Hepatocyte (in vitro differentiated cells): ENCODE measurements at regions not wholly inside any gene's neighbourhood (a gene's known extent, or its start where the extent isn't known, plus 50 kb on each side); places are given as distances from the start of the nearest gene placed in this dataset.

Experiments used
- EZH2 ChIP-seq: fragments of 200-600 bp; sonication (generic); IDR thresholded peaks from 2 replicates; pipeline ENCODE4 v1.6.1; 2016; ENCODE audit warnings: antibody characterized with exemption, mild to moderate bottlenecking, borderline replicate concordance
- EZH2phosphoT487 ChIP-seq: fragments of 200-600 bp; sonication (generic); IDR thresholded peaks from one replicate; pipeline ENCODE4 v1.6.1; 2018; ENCODE audit warnings: antibody characterized with exemption, mild to moderate bottlenecking, low read depth, moderate library complexity; ENCODE audit not compliant: unreplicated experiment, severe bottlenecking
- TF ChIP-seq, protein P1 (sequence below): fragments of 200-600 bp; sonication (generic); IDR thresholded peaks from 2 replicates; pipeline ENCODE4 v1.5.1; 2016; ENCODE audit warnings: antibody characterized with exemption, mild to moderate bottlenecking; ENCODE audit not compliant: poor library complexity

DNA sequence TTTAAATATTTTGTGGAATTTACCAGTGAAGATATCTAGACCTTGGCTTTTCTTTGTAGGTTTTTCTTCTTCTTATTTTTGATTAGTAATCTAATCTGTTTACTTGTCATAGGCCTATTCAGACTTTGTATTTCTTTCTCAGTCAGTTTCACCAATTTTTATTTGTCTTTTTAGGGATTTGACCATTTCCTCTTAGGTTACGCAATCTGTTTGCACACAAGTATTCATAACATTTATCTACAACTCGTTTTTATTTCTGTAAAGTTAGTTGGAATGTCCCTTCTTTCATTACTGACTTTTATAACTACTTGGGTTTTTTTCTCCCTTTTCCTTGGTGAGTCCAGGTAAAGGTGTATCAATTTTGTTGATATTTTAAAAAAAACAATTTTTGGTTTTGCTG, 545.7 kb downstream of the AACS start:
- TF ChIP-seq, protein P1, sequence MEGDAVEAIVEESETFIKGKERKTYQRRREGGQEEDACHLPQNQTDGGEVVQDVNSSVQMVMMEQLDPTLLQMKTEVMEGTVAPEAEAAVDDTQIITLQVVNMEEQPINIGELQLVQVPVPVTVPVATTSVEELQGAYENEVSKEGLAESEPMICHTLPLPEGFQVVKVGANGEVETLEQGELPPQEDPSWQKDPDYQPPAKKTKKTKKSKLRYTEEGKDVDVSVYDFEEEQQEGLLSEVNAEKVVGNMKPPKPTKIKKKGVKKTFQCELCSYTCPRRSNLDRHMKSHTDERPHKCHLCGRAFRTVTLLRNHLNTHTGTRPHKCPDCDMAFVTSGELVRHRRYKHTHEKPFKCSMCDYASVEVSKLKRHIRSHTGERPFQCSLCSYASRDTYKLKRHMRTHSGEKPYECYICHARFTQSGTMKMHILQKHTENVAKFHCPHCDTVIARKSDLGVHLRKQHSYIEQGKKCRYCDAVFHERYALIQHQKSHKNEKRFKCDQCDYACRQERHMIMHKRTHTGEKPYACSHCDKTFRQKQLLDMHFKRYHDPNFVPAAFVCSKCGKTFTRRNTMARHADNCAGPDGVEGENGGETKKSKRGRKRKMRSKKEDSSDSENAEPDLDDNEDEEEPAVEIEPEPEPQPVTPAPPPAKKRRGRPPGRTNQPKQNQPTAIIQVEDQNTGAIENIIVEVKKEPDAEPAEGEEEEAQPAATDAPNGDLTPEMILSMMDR, result no peak
- no peak for TF ChIP-seq EZH2phosphoT487
- no peak for TF ChIP-seq EZH2
